Activated CD4-positive, alpha-beta T cell treated with anti-CD3 and anti-CD28 coated beads for 48 hours (primary cell): ENCODE measurements at regions not wholly inside any gene's neighbourhood (a gene's known extent, or its start where the extent isn't known, plus 50 kb on each side); places are given as distances from the start of the nearest gene placed in this dataset.

Experiments used
- DNase-seq: peaks from one replicate; pipeline ENCODE4 v3.0.0-alpha.2; 2020

- DNase-seq = no peak
Observed at GRCh38 chr2:71787476-71788185, 334.3 kb downstream of the DYSF start.

GRCh38 chr2:71787108-71787415 lies 333.7 kb downstream of the DYSF start:
- DNase-seq = no peak

GRCh38 chr2:71786291-71787107 lies 333.1 kb downstream of the DYSF start:
- DNase-seq = no peak

GRCh38 chr2:71785516-71785981 lies 332.2 kb downstream of the DYSF start:
- no peak for DNase-seq

- DNase-seq = no peak
Observed at GRCh38 chr2:71784734-71785511, 331.6 kb downstream of the DYSF start.

- no peak for DNase-seq
Observed at GRCh38 chr2:71783815-71784214, 330.5 kb downstream of the DYSF start.

- no peak for DNase-seq
Observed at GRCh38 chr2:71783215-71783614, 329.9 kb downstream of the DYSF start.

- DNase-seq = no peak
Observed at GRCh38 chr2:71782323-71782722, 329.0 kb downstream of the DYSF start.

- DNase-seq = no peak
Observed at GRCh38 chr2:71781695-71782228, 328.4 kb downstream of the DYSF start.

GRCh38 chr2:71780162-71780561 lies 326.8 kb downstream of the DYSF start:
- no peak for DNase-seq

GRCh38 chr2:71779774-71780105 lies 326.4 kb downstream of the DYSF start:
- no peak for DNase-seq

- DNase-seq = no peak
Observed at GRCh38 chr2:71778936-71779773, 325.8 kb downstream of the DYSF start.

- no peak for DNase-seq
Observed at GRCh38 chr2:71778514-71778913, 325.2 kb downstream of the DYSF start.

GRCh38 chr2:71777946-71778345 lies 324.6 kb downstream of the DYSF start:
- no peak for DNase-seq

GRCh38 chr2:71776227-71776626 lies 322.9 kb downstream of the DYSF start:
- DNase-seq = no peak

- no peak for DNase-seq
Observed at GRCh38 chr2:71773218-71773617, 319.9 kb downstream of the DYSF start.

- no peak for DNase-seq
Observed at GRCh38 chr2:71772510-71773172, 319.3 kb downstream of the DYSF start.

GRCh38 chr2:71767663-71768062 lies 314.3 kb downstream of the DYSF start:
- DNase-seq = no peak

- DNase-seq = no peak
Observed at GRCh38 chr2:71759060-71759459, 305.7 kb downstream of the DYSF start.

- no peak for DNase-seq
Observed at GRCh38 chr2:71757351-71757750, 304.0 kb downstream of the DYSF start.

GRCh38 chr2:71756280-71756906 lies 303.0 kb downstream of the DYSF start:
- DNase-seq = no peak

GRCh38 chr2:71751590-71751989 lies 298.2 kb downstream of the DYSF start:
- DNase-seq = no peak
